Esophagus squamous epithelium (tissue), 4 donors: ENCODE measurements at regions not wholly inside any gene's neighbourhood (a gene's known extent, or its start where the extent isn't known, plus 50 kb on each side); places are given as distances from the start of the nearest gene placed in this dataset.

Experiments
- CTCF ChIP-seq, 6 experiments: fragments of 450-650 bp in 4 of 6; fragments of 200-600 bp in 2 of 6; sonication (generic) in 2 of 6; IDR thresholded peaks; one replicate each; pipeline ENCODE4 v1.5.1; 2016 to 2019; ENCODE audit warnings: antibody characterized with exemption in 6 of 6, mild to moderate bottlenecking in 4 of 6, moderate library complexity in 4 of 6
- POLR2A ChIP-seq, 4 donors: fragments of 450-650 bp; IDR thresholded peaks; one replicate each; pipeline ENCODE4 v1.6.1; 2017; ENCODE audit warnings: antibody characterized with exemption in 4 of 4, mild to moderate bottlenecking in 4 of 4, moderate library complexity in 3 of 4

GRCh38 chr4:45957353-45957752 is 166.5 kb downstream of the GABRG1 start:
- TF ChIP-seq CTCF (IDR thresholded peaks at IDR 0.05) (no peak), POLR2A (IDR thresholded peaks at IDR 0.05) (no peak)
